ENCODE measurements at regions not wholly inside any gene's neighbourhood (a gene's known extent, or its start where the extent isn't known, plus 50 kb on each side); places are given as distances from the start of the nearest gene placed in this dataset.
A peak's percentile ranks its signal among the peaks of the same experiment; 100 is the strongest.
"Not testable (repeated sequence)": the region's sequence is repeated elsewhere in the genome, so short reads cannot be mapped to it uniquely, and the experiment has no call there.

GRCh38 chr15:62515696-62516395 lies 350.8 kb upstream of the C2CD4B start:
- DNase-seq, result no peak

- DNase-seq, result no peak
These were observed 352.5 kb upstream of the C2CD4B start for GRCh38 chr15:62517541-62517940.

- not testable (repeated sequence) for DNase-seq
These were observed 353.6 kb upstream of the C2CD4B start for GRCh38 chr15:62518666-62519065.

GRCh38 chr15:62519900-62520299 lies 354.8 kb upstream of the C2CD4B start:
- peak in 1 of 2 donors; percentile 2 for DNase-seq

- DNase-seq, result no peak
These were observed 355.8 kb upstream of the C2CD4B start for GRCh38 chr15:62520887-62521286.

GRCh38 chr15:62521396-62521795 lies 356.3 kb upstream of the C2CD4B start:
- DNase-seq, result no peak

- no peak for DNase-seq
These were observed 359.8 kb upstream of the C2CD4B start for GRCh38 chr15:62524848-62525247.

GRCh38 chr15:62527387-62527786 lies 362.3 kb upstream of the C2CD4B start:
- DNase-seq, result no peak

- DNase-seq, result no peak
These were observed 363.4 kb upstream of the C2CD4B start for GRCh38 chr15:62528505-62528904.

- DNase-seq, result no peak
These were observed 367.3 kb upstream of the C2CD4B start for GRCh38 chr15:62532367-62532766.

- no peak for DNase-seq
These were observed 368.6 kb upstream of the C2CD4B start for GRCh38 chr15:62533687-62534086.

- no peak for DNase-seq
These were observed 369.9 kb upstream of the C2CD4B start for GRCh38 chr15:62534996-62535395.

GRCh38 chr15:62539236-62539635 lies 374.2 kb upstream of the C2CD4B start:
- DNase-seq, result no peak

- DNase-seq, result no peak
These were observed 376.2 kb upstream of the C2CD4B start for GRCh38 chr15:62541250-62541649.

- DNase-seq, result no peak
These were observed 376.8 kb upstream of the C2CD4B start for GRCh38 chr15:62541846-62542245.

GRCh38 chr15:62544446-62544845 lies 379.4 kb upstream of the C2CD4B start:
- no peak for DNase-seq

- DNase-seq, result no peak
These were observed 380.6 kb upstream of the C2CD4B start for GRCh38 chr15:62545467-62546227.

GRCh38 chr15:62546628-62547027 lies 381.5 kb upstream of the C2CD4B start:
- no peak for DNase-seq

GRCh38 chr15:62547584-62547983 lies 382.5 kb upstream of the C2CD4B start:
- no peak for DNase-seq

- DNase-seq, result no peak
These were observed 384.4 kb upstream of the C2CD4B start for GRCh38 chr15:62549345-62549970.

- DNase-seq, result no peak
These were observed 385.0 kb upstream of the C2CD4B start for GRCh38 chr15:62550106-62550505.

- DNase-seq, result no peak
These were observed 387.4 kb upstream of the C2CD4B start for GRCh38 chr15:62552444-62552843.

- no peak for DNase-seq
These were observed 389.0 kb upstream of the C2CD4B start for GRCh38 chr15:62553911-62554563.

Measured in stimulated activated CD4-positive, alpha-beta T cell treated with anti-CD3 and anti-CD28 coated beads, Interleukin-2, amount 100 ng/mL, for 48 hours (primary cell).